VCaP (cell line): ENCODE measurements at regions not wholly inside any gene's neighbourhood (a gene's known extent, or its start where the extent isn't known, plus 50 kb on each side); places are given as distances from the start of the nearest gene placed in this dataset.
"Not testable (repeated sequence)": the region's sequence is repeated elsewhere in the genome, so short reads cannot be mapped to it uniquely, and the experiment has no call there.

Experiments used
- H3K27ac ChIP-seq: fragments of 450-650 bp; 2 replicates; pipeline ENCODE4 v1.5.1; 2017
- TF ChIP-seq, protein P1 (sequence below): fragments of 450-650 bp; conservative IDR thresholded peaks from 2 replicates; pipeline ENCODE4 v1.5.1; 2017; ENCODE audit warnings: mild to moderate bottlenecking, moderate library complexity

- no peak overlapping the region for H3K27ac ChIP-seq
- TF ChIP-seq, protein P1, sequence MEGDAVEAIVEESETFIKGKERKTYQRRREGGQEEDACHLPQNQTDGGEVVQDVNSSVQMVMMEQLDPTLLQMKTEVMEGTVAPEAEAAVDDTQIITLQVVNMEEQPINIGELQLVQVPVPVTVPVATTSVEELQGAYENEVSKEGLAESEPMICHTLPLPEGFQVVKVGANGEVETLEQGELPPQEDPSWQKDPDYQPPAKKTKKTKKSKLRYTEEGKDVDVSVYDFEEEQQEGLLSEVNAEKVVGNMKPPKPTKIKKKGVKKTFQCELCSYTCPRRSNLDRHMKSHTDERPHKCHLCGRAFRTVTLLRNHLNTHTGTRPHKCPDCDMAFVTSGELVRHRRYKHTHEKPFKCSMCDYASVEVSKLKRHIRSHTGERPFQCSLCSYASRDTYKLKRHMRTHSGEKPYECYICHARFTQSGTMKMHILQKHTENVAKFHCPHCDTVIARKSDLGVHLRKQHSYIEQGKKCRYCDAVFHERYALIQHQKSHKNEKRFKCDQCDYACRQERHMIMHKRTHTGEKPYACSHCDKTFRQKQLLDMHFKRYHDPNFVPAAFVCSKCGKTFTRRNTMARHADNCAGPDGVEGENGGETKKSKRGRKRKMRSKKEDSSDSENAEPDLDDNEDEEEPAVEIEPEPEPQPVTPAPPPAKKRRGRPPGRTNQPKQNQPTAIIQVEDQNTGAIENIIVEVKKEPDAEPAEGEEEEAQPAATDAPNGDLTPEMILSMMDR: no peak
Observed at GRCh38 chr2:223315813-223316212, 263.8 kb downstream of the KCNE4 start.

- TF ChIP-seq, protein P1: no peak
- no peak overlapping the region for H3K27ac ChIP-seq
Observed at GRCh38 chr2:223316342-223316741, 264.4 kb downstream of the KCNE4 start.

GRCh38 chr2:223319601-223320000 is 267.6 kb downstream of the KCNE4 start:
- TF ChIP-seq, protein P1: no peak
- no peak overlapping the region for H3K27ac ChIP-seq

GRCh38 chr2:223324402-223324801 is 272.4 kb downstream of the KCNE4 start:
- H3K27ac ChIP-seq: no peak overlapping the region
- TF ChIP-seq, protein P1: no peak

DNA sequence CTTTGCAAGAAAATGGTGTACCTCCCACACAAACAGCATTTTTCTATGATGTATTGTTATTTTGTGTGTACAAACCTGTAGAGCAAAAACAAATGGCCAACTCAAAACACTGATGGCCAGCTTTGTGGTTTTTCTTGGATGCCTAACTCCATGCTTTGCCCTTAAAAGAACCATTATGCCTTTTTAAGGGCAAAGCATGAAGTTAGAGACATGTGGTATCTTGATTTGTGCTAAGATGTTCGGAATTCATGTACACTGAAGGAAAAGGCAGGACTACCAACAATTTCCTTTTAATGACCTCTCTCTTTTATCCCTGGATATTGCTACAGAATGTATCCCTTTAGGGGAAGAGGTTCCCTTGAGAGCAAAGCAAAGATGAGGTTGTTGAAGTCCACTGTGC is 273.6 kb downstream of the SCG2 start:
- TF ChIP-seq, protein P1: no peak
- no peak overlapping the region for H3K27ac ChIP-seq

GRCh38 chr2:223330747-223331146 is 271.4 kb downstream of the SCG2 start:
- not testable (repeated sequence) for H3K27ac ChIP-seq

GRCh38 chr2:223338016-223338415 is 264.1 kb downstream of the SCG2 start:
- TF ChIP-seq, protein P1: no peak
- no peak overlapping the region for H3K27ac ChIP-seq

DNA sequence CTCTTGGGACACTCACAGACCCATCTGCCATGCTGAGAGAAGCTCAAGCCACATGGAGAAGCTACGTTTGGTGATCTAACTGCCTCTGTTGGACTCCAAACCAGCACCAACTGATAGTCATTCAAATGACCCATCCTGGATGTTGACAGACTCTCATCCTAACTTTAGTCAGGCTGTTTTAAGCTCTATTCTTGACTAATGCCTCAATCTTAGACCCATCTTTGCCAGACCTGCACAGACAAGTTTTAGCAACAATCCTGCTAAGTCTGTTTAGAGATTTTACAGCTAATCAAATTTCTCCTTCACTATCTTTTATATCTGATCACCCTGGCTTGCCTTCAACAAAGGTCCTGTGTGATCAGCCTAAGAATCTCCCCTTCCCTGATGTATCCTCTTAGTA is 245.1 kb downstream of the SCG2 start:
- no peak overlapping the region for H3K27ac ChIP-seq
- TF ChIP-seq, protein P1: no peak
